HG03066 (cell line): ENCODE measurements at regions not wholly inside any gene's neighbourhood (a gene's known extent, or its start where the extent isn't known, plus 50 kb on each side); places are given as distances from the start of the nearest gene placed in this dataset.
"Not testable (repeated sequence)": the region's sequence is repeated elsewhere in the genome, so short reads cannot be mapped to it uniquely, and the experiment has no call there.

Source experiments
- ATAC-seq: cut with Tn5 transposase; IDR thresholded peaks from one replicate; pipeline ENCODE4 v1.9.1; 2021; ENCODE audit warnings: low read depth; ENCODE audit not compliant: unreplicated experiment

DNA sequence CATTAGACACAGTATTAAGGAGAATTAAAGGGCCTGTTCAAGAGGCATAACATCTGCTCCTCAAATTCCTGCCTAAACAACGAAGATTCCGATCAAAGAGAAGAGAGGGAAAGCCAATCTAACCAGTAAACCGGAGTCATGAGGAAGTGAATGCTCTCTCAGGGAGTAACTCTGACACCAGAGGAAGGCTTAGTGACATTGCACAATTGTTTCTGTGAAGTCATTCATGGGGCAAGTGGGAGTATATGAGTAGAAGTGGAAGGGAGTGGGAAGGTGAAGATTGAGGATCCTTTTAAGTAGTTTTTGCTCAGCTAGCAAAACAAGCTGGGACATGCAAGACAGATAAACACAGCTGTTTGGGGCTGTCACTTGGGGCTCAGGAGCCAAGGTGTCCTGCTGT is 136.4 kb upstream of the FAM174A start:
- not testable (repeated sequence) for ATAC-seq

DNA sequence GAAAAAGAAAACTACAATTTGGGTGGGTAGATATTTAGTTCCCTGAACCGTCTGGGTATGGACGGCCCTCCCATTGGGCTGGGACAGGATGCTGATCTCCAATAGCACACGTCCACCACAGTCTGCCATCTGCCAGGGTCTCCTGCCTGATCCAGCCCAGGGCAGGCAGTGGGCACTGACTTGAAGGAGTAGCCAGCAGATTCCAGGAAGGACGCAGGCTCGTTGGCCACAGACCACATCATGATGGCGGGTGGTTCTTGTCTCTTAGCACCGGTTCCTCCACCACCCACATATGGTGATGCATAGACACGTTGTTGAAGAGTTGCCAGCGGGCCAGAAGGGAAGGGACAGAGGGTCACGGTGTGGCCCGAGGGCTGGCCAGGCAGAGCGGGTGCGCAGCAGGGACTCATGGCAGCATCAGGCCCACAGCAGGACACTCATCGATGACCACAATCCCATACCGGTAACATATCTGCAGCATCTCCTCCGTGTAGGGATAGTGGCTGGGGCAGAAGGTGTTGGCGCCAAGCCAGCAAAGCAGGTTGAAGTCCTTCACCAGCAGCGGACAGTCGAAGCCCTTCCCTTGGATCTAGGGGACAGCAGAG is 155.8 kb upstream of the FAM174A start:
- not testable (repeated sequence) for ATAC-seq

DNA sequence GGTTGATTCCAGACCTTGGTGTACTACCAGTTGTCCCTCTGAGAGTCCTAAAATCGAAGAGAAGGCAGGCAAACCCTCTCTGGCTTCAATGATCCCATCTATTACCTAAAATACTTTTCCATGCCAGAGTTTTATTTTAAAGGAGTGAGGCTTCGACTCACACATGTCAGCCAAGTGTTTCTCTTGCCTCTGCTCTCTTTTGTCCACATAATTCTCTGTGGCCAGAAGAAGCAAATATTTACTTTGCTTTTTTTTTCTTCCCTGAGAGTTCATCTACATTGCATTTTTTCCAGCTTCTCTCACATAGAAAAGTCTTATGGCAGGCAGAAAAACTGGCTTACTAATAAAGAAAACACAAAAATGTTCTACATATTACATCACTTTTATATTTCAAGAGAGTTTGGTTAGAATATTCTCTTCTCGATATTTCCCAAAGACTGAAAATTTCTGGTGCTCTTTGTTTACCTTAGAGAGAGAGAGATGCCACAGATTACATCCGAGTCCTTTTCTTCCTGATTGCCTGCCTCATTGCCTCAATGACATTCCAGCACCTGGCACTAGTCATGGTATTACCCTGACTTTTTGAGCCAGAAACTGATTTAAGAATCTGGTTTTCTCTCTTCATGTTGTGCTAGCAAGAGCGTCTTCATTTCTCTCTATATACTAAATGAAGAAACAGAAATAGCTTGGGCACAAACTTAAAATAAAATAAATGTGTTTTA is 170.3 kb upstream of the FAM174A start:
- not testable (repeated sequence) for ATAC-seq

DNA sequence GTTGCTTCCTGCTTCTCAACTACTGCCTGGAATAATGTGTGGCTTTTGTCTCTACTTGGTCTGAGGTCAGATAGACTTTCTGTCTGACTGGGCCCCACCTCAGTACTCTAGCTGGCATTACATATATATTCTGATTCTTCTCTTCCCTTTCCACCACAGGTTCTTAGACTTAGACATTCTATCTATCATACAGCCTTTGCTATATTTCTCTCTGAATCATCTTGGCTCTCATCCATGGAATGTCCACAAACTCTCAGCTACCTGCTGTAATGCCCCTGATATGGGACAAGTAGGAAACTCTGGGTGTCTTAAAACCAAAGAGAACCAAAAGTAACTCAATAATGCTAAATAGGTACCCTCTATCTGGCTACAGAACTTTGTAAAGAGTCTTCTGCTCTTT is 170.8 kb upstream of the FAM174A start:
- not testable (repeated sequence) for ATAC-seq

DNA sequence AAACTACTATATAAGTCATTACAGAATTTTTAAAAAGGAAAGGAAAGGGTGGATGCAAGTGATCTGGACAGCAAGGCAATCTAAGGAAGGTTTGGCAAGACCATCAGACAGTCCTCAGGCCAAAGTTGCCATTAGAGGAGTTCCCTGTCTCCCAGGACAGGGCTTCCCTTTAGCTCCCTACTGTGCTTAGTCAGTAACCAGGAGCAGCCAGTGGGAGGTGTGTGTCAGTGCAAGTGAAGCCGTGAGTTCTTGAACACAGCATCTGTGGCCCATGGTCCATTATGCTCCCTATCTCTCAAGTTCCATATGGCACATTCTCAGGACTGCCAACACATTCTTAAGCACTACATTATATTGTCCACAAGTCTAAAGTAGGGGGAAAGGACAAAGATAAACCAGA is 175.2 kb upstream of the FAM174A start:
- not testable (repeated sequence) for ATAC-seq

DNA sequence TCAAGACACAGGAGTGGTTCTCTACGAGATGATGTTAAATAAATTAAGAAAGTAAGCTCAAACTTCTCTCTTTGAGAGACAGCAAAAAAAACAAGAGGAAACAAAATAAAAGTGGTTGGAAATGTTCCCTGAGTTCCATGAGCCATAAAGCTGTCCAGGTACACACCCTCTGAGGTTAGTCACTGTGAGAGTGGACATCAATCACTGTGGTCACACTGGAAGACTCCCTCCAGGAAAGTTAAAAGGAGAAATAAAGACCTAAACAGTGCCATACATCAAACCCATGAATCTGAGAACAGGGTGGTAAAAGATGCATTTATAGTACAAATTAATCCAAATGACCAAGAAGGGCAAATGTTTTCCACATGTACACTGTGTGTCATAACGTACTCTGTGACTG is 188.9 kb upstream of the FAM174A start:
- ATAC-seq, result not testable (repeated sequence)

DNA sequence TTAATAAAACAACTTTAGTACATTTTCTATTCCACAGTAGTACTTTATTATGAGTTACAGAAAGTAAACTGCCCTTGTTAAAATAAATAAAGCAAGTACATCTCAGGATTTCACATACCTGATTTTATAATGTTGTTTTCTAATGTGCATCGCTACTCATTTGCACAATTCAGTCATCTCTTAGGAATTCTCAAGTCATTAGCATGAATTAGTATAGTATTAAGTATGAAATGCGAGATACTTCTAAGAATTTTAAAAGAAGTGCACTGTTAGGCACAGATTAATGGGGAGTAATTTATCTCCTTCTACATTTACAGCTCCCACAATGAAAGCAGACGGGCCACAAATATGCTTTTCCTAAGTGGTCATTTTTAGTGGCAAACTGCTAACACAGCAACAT is 193.7 kb upstream of the FAM174A start:
- ATAC-seq, result not testable (repeated sequence)

DNA sequence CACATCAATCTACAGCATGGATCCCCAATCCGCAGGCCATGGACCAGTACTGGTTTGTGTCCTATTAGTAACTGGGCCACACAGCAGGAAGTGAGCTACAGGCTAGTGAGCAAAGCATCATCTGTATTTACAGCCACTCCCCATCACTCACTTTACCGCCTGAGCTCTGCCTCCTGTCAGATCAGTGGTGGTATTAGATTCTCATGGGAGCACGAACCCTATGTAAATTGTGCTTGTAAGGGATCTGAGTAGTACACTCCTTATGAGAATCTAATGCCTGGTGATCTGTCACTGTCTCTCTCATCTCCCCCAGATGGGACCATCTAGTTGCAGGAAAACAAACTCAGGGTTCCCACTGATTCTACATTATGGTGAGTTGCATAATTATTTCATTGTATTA is 212.7 kb upstream of the FAM174A start:
- ATAC-seq, result no peak

DNA sequence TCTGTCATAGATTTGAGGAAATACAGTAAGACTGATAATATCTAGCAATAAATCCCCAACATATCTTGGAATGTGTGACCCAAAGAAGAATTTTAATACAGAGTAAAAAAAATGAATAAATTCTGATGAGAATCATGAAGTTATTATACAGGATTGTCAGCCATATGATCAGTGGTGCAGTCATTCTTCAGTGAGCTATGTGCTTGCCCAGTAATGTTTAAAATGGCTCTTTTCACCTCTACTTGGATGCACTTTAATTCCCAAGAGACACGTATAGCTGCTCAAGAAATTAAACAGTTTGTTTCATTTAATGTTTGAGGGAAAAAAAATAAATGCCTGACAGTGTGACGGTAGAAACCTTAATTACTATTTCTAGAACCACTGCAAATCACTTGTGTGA is 215.3 kb upstream of the FAM174A start:
- ATAC-seq, result no peak

DNA sequence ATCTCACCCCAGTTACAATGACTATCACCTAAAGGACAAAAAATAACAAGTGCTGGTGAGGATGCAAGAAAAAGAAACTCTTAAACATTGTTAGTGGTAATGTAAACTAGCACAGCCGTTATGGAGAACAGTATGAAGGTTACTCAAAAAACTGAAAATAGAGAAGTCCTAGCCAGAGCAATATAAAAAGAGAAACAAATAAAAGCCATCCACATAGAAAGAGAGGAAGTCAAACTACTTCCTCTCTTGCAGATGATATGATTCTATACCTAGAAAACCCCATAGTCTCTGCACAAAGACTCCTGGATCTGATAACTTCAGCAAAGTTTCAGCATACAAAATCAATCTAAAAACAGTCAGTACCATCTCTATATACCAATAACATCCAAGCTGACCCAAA is 221.5 kb upstream of the FAM174A start:
- ATAC-seq, result no peak

DNA sequence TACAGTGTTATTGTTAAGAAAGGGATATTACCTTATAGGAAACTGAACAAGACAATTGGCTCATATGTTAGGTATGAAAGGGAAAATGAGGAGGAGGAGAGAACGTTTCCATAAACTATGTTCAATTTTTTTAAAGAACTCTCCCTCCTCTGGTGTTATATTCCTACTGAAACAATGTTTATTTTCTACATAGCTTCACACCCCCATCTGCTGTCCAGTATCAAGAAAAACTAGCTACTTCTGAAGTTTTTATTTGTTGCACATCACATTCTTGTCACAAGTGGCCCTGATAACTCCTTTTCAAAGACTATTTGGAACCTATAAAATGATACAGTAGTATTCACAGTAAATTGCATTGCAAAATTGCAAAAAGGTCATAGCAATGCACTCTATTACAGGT is 223.4 kb upstream of the FAM174A start:
- no peak for ATAC-seq

DNA sequence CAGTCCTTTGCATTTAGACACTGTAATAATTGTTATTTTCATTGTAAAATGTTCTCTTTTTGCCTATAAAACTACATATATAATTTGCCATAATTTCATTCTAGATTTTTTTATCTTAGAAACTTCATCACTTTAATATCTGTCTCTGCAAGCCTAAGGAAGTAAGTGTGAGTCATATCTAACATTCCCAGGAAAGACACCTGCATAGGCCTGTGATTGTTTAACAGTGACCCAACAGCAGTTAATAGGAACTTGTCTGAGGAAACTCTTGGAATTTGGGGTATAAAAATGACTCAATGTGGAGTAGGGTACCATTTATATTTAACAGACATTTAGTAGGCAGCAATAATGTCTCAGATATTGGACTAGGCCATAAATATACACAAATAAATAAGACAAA is 229.2 kb upstream of the FAM174A start:
- ATAC-seq, result no peak

DNA sequence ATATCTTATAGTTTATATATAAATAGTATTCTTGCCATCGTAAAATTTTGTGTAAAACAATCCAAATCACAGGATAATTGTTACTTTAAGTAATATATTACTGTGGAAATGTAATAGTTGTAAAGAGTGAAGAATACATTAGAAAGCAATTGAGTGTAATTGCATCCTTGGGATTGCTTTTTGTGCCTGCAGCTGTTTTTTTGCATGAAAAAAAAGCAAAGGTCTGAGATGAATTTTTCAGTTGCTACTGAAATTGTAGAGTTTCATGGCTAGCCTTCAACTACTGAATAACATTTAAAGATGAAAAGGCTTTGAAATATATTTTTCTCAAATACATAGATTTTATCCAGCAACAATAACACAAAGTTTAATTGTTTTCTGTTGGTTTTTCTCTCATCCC is 232.0 kb upstream of the FAM174A start:
- no peak for ATAC-seq

DNA sequence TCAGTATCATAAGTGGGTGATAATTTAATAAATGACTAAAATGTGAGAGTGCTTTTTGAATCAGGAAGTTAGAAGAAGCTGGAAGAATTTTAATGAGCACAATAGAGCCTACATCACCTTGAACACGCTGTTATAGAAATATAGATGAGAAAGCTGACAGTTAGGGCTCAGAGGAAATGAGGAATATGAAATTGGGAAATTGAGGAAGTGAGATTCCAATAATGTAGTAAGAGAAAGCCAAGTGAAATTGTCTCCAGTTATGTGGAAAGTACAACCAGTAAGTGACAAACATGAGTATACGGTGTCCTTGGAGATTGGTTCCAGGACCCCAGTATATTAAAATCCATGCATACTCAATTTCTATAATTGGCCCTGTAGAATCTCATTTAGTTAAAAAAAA is 235.9 kb upstream of the FAM174A start:
- ATAC-seq, result no peak

DNA sequence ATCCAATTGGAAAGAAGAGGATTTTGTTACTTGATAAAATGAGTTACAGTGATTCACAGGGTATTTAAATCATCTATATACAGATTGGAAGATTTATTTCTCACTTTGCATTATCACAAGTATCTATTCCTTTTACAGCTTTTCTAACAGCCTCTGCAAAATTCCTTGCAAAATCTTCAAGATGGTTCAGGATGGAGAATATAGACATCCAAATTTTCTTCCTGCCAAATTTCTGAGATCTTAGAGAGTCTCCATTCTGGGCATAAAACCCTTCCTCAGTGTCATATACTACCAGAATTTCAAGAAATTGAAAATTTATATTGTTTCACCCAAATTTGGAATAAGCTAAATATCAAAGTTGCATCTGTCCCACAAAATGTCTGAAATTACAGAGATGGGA is 259.1 kb upstream of the FAM174A start:
- ATAC-seq, result no peak

DNA sequence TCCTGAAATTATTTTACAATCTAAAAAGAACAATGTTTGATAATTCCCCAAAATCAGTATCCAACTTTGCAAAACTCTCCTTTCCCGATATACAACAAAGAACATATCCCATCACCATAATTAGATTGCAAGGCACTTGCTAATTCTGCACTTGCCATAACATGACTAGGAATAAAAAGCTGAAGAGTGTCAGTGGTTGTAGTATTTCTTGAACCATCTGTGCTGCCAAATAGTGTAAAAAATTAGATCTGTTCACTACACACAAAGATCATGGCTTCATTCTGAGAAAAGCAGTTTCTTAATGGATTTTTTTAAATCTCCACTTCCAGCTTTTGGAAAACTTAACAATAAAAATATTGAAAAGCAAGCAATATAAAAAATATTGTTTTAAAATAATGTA is 259.5 kb upstream of the FAM174A start:
- no peak for ATAC-seq

DNA sequence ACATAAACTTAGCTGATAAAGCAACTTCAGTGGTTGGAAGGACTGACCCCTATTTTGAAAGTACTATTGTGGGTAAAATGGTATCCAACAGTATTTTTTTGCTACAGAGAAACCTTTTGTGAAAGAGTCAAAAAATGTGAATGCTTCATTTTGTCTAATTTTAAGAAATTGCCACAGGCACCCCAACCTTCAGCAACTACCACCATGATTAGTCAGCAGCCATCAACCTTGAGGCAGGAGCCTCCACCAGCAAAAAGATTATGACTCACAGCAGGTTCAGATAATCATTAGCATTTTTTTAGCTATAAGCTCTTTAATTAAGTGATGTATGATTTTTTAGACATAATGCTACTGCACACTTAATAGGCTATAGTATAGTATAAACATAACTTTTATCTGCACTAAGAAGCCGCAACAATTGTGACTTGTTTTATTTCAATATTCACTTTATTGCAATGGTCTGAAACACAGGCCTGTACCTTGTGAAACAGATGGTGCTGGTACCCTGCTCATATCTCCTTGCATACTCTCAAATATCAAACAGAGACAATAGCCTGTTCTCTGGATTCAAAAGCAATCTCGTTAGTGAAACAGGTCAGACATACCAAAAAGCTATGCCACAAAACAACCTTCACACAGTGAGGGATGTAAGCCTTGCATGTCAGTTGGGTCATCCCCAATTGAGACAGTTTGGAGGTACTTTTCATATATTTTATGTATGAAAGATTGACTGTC is 261.2 kb upstream of the FAM174A start:
- ATAC-seq, result no peak

DNA sequence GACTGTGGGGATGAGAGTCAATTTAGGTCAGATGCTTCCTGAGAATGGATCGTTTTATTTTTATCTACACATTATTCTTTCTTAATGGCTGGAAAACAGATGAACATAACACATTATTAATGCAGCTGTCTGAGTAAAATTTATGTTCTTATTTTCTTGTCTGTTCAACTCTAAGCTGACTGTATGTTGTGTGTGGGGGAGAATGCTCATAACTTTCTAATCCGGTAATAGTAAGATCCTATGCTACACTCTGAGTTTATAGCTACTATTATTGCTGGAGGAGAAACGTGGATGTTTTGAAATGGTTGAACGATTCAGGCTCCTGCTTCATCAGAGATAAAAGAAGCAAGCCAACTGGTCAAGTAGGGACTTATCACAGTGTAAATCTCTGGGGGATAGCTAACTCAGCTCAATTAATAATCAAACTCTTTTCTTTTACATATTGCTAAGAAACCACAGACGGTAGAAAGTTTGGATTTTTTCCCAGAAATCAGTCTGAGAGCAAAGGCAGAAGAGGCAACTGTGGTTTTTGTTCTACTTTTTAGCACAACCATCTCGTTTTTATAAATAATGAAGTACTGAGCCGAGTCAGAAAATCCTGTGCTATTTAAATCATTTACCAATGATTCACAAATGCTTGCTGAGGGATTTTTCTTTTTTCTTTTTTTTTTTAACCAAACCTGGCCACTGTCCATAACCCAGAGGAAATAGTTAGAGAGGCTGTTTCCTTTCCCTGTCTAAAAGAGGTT is 265.0 kb upstream of the FAM174A start:
- no peak for ATAC-seq

DNA sequence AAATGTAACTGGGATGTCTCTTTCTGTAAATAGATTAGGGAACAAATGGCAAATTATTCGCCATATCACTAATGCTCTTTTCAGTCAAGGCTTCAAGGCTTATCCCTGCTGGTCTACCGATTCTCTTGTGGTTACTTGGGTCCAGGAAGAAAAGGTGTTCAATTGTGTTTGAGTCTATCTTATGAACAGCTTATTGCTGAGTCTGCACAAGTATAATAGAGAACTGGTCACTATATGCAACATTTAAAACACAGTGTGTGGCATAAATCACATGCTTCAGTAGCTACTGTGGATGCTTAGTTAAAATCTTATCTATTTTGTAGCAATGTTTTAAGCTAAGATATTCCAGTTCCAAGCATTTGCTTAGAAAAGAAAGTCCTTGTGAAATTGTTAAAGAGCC is 274.2 kb upstream of the FAM174A start:
- no peak for ATAC-seq

DNA sequence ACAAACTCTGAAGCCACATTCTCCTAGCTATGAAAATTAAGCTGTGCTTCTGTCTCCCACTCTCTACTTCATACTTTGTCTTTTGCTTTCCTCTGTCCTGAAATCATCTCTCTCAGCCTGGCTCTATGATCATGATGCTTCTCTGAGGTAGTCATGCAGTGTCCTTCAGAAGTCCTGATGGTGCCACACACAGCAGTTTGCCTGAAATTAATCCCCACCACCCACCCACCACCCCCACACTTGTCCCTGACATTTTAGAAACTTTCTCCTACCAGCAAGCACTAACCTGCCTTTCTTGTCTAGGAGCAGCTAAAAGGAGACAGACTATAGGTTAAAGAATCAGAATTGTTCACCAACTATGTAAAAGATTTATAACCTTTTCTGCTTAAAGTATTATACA is 282.2 kb upstream of the FAM174A start:
- no peak for ATAC-seq

DNA sequence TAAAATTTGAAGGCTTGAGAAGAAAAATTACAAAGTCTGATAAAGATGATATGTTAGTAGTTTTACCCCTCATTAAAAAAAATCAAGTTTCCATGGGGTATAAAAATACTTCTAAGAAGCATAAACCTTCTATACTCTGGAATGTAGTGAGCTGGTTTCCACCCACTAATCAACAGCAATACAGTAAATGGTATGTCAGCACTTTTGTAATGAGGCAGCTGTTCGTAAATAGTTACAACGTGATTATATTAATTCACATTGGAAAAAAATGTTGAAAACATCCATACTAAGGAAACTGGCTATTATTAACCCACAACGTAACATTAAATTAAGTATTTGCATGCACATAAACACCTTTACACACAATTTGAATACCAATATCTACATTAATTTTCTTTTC is 283.1 kb upstream of the FAM174A start:
- ATAC-seq, result no peak
